Endodermal cell (in vitro differentiated cells): ENCODE measurements at regions not wholly inside any gene's neighbourhood (a gene's known extent, or its start where the extent isn't known, plus 50 kb on each side); places are given as distances from the start of the nearest gene placed in this dataset.

Experiments
- DNase-seq: peaks from one replicate; pipeline ENCODE4 v3.0.0-alpha.2; 2017
- H3K27ac ChIP-seq: 2 replicates; pipeline ENCODE4 v1.5.1; 2013; ENCODE audit warnings: mild to moderate bottlenecking, low read depth, low read length, moderate library complexity
- H3K27me3 ChIP-seq: 2 replicates; pipeline ENCODE4 v1.6.1; 2013; ENCODE audit warnings: mild to moderate bottlenecking, low read length, moderate library complexity; ENCODE audit not compliant: insufficient read depth, control insufficient read depth, poor library complexity, severe bottlenecking
- H3K36me3 ChIP-seq: 2 replicates; pipeline ENCODE4 v1.7.0; 2013; ENCODE audit warnings: mild to moderate bottlenecking, low read length, moderate library complexity; ENCODE audit not compliant: control insufficient read depth, insufficient read depth
- H3K4me1 ChIP-seq: one replicate; pipeline ENCODE4 v1.7.0; 2013; ENCODE audit warnings: low read length; ENCODE audit not compliant: control insufficient read depth, insufficient read depth
- H3K4me3 ChIP-seq: 2 replicates; pipeline ENCODE4 v1.5.1; 2013; ENCODE audit warnings: mild to moderate bottlenecking, low read length, moderate library complexity
- H3K9ac ChIP-seq: 2 replicates; pipeline ENCODE4 v1.6.1; 2013; ENCODE audit warnings: mild to moderate bottlenecking, low read length, moderate library complexity; ENCODE audit not compliant: poor library complexity, severe bottlenecking; ENCODE audit errors: extremely low read depth
- H3K9me3 ChIP-seq: 2 replicates; pipeline ENCODE4 v1.6.1; 2013; ENCODE audit warnings: mild to moderate bottlenecking, low read length, moderate library complexity; ENCODE audit not compliant: control insufficient read depth
- H3K27ac Mint-ChIP-seq: 2 replicates; pipeline ENCODE4 v1.8.0; 2020; ENCODE audit warnings: mixed read lengths
- H3K27me3 Mint-ChIP-seq: 2 replicates; pipeline ENCODE4 v1.8.0; 2021; ENCODE audit warnings: mild to moderate bottlenecking, mixed read lengths; ENCODE audit not compliant: insufficient read depth
- H3K36me3 Mint-ChIP-seq: 2 replicates; pipeline ENCODE4 v1.8.0; 2020; ENCODE audit warnings: low read depth, mixed read lengths
- H3K4me1 Mint-ChIP-seq: 2 replicates; pipeline ENCODE4 v1.8.0; 2020; ENCODE audit warnings: mixed read lengths
- H3K4me3 Mint-ChIP-seq: 2 replicates; pipeline ENCODE4 v1.8.0; 2020; ENCODE audit warnings: mild to moderate bottlenecking, moderate library complexity, mixed read lengths
- H3K9me3 Mint-ChIP-seq: 2 replicates; pipeline ENCODE4 v1.8.0; 2020; ENCODE audit warnings: mild to moderate bottlenecking, mixed read lengths
- WGBS, 2 experiments: methylation state at CpG; one replicate each; pipeline versions ENCODE4 v1.1.5 to v1.1.7; 2013; ENCODE audit warnings: missing lambda C conversion rate in 2 of 2, mixed read lengths in 1 of 2; ENCODE audit not compliant: insufficient coverage in 1 of 2, insufficient read length in 1 of 2; 5-methylcytosine and 5-hydroxymethylcytosine counted together
- TF ChIP-seq, protein P1 (sequence below): fragments of 200-600 bp; sonication (generic); conservative IDR thresholded peaks from 2 replicates; pipeline ENCODE4 v1.5.0; 2021; ENCODE audit warnings: antibody characterized with exemption, mild to moderate bottlenecking

DNA sequence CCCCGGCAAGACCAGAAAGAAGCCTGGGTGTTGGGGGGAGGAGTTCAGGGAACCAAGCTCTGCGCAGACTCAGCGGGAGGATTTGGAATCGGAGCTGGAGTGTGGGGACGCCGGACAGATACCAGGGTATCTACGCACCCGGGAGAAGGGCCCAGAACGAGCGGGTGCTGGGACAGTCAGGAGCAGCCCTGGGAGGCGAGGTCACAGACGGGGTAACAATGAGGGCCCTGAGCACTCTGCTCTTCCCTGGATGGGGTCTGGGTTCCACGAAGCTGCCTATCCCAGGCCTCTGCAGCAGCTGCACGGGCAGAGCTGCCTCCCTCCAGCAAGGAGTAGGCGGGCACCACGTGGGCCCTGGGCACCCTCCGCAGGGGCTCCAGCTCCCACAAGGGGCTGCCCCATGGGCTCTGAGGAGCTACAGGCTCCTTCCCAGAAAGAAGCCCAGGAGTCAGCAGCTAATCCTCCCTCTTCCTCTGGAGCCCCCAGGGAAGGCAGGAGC lies 197.2 kb downstream of the BRD1 start:
- H3K4me3 ChIP-seq = no peak overlapping the region
- H3K27ac Mint-ChIP-seq = no peak overlapping the region
- no peaks in the 10 kb centered on the region for H3K36me3 Mint-ChIP-seq
- H3K27ac ChIP-seq = no peak overlapping the region
- no peaks in the 10 kb centered on the region for H3K27me3 ChIP-seq
- H3K9ac ChIP-seq = no peak overlapping the region
- H3K4me1 Mint-ChIP-seq = peaks cover 4% of the 10 kb centered on the region
- TF ChIP-seq, protein P1, sequence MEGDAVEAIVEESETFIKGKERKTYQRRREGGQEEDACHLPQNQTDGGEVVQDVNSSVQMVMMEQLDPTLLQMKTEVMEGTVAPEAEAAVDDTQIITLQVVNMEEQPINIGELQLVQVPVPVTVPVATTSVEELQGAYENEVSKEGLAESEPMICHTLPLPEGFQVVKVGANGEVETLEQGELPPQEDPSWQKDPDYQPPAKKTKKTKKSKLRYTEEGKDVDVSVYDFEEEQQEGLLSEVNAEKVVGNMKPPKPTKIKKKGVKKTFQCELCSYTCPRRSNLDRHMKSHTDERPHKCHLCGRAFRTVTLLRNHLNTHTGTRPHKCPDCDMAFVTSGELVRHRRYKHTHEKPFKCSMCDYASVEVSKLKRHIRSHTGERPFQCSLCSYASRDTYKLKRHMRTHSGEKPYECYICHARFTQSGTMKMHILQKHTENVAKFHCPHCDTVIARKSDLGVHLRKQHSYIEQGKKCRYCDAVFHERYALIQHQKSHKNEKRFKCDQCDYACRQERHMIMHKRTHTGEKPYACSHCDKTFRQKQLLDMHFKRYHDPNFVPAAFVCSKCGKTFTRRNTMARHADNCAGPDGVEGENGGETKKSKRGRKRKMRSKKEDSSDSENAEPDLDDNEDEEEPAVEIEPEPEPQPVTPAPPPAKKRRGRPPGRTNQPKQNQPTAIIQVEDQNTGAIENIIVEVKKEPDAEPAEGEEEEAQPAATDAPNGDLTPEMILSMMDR = no peak
- 91 to 95% methylated on average over 11 to 17 of the region's 17 CpGs for WGBS, 2 experiments
- no peaks in the 10 kb centered on the region for H3K27me3 Mint-ChIP-seq
- H3K36me3 ChIP-seq = no peaks in the 10 kb centered on the region
- H3K9me3 Mint-ChIP-seq = no peaks in the 10 kb centered on the region
- no peaks in the 10 kb centered on the region for H3K4me1 ChIP-seq
- H3K4me3 Mint-ChIP-seq = no peak overlapping the region
- DNase-seq = no peak
- H3K9me3 ChIP-seq = no peaks in the 10 kb centered on the region

DNA sequence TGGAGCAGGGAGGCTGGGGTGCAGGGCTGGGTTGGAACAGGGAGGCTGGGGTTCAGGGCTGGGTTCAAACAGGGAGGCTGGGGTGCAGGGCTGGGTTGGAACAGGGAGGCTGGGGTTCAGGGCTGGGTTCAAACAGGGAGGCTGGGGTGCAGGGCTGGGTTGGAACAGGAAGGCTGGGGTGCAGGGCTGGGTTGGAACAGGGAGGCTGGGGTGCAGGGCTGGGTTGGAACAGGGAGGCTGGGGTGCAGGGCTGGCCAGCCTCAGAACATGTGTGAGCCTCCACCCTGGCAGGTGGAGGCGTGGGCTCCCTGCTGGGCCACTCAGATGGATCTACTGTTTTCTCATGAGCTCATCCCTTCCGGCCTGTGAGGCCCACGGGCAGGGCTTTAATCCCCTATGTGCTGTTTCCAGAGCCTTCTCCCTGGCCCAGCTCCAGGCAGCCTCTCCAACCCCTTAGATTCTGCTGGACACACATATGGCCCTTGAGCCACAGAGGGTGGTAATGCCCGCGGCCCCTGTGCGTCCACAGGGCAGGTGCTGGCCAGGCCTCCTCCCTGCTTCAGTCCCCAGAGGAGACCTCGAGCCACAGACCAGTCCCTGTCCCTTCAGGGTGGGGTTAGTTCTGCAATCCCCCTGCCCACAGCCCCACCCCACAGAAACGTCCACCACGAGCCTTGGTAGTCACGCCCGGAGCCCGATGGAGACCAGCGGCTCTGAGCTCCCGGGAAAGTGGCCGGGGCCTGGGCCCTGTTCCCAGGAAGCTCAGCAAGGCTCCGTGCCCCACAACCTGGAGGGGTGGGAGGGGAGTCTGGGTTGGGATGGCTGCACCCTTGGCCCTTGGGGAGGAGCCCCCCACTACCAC lies 197.9 kb downstream of the BRD1 start:
- no peak overlapping the region for H3K27ac Mint-ChIP-seq
- no peaks in the 10 kb centered on the region for H3K36me3 Mint-ChIP-seq
- no peak overlapping the region for H3K4me3 ChIP-seq
- H3K27me3 ChIP-seq = no peaks in the 10 kb centered on the region
- no peak overlapping the region for H3K9ac ChIP-seq
- H3K9me3 Mint-ChIP-seq = no peaks in the 10 kb centered on the region
- no peaks in the 10 kb centered on the region for H3K9me3 ChIP-seq
- H3K27ac ChIP-seq = no peak overlapping the region
- no peaks in the 10 kb centered on the region for H3K36me3 ChIP-seq
- H3K4me1 ChIP-seq = no peaks in the 10 kb centered on the region
- 91 to 95% methylated on average over 4 to 16 of the region's 16 CpGs for WGBS, 2 experiments
- peaks cover 4% of the 10 kb centered on the region for H3K4me1 Mint-ChIP-seq
- DNase-seq = no peak
- H3K27me3 Mint-ChIP-seq = no peaks in the 10 kb centered on the region
- TF ChIP-seq, protein P1 = no peak
- no peak overlapping the region for H3K4me3 Mint-ChIP-seq

DNA sequence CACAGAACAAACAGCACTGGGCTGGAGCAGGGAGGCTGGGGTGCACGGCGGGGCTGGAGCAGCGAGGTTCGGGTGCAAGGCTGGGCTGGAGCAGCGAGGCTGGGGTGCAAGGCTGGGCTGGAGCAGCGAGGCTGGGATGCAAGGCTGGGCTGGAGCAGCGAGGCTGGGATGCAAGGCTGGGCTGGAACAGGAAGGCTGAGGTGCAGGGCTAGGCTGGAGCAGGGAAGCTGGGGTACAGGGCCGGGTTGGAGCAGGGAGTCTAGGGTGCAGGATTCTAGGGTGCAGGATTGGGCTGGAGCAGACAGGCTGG lies 198.5 kb downstream of the BRD1 start:
- no peaks in the 10 kb centered on the region for H3K36me3 Mint-ChIP-seq
- 89 to 100% methylated on average over 5 to 8 of the region's 8 CpGs for WGBS, 2 experiments
- H3K4me3 Mint-ChIP-seq = no peak overlapping the region

More for the DNA sequence above, 198.5 kb downstream of the BRD1 start:
- H3K4me3 ChIP-seq = no peak overlapping the region
- no peaks in the 10 kb centered on the region for H3K27me3 ChIP-seq
- Mint-ChIP-seq H3K9me3 (no peaks in the 10 kb centered on the region), H3K4me1 (peaks cover 4% of the 10 kb centered on the region), H3K27me3 (no peaks in the 10 kb centered on the region), H3K27ac (no peak overlapping the region)
- no peak for DNase-seq
- no peaks in the 10 kb centered on the region for H3K9me3 ChIP-seq
- H3K36me3 ChIP-seq = no peaks in the 10 kb centered on the region
- no peak overlapping the region for H3K9ac ChIP-seq
- no peaks in the 10 kb centered on the region for H3K4me1 ChIP-seq
- no peak overlapping the region for H3K27ac ChIP-seq
- TF ChIP-seq, protein P1 = no peak
